ENCODE measurements at regions not wholly inside any gene's neighbourhood (a gene's known extent, or its start where the extent isn't known, plus 50 kb on each side); places are given as distances from the start of the nearest gene placed in this dataset.
"Not testable (repeated sequence)": the region's sequence is repeated elsewhere in the genome, so short reads cannot be mapped to it uniquely, and the experiment has no call there.

- H3K4me1 Mint-ChIP-seq (ENCODE audit: low read depth); intact Hi-C loops (cut with micrococcal nuclease): not testable (repeated sequence)
Measured at GRCh38 chr1:2959881-2960280, 61.4 kb upstream of the ACTRT2 start.

GRCh38 chr1:2961081-2961480, 60.2 kb upstream of the ACTRT2 start:
- Mint-ChIP-seq H3K4me3 (no peak overlapping the region), H3K36me3 (ENCODE audit: low read depth) (peaks cover 2% of the 10 kb centered on the region), H3K4me1 (ENCODE audit: low read depth) (peaks cover 3% of the 10 kb centered on the region), H3K27ac (no peak overlapping the region), H3K27me3 (peaks cover 2% of the 10 kb centered on the region), H3K9me3 (peaks cover 32% of the 10 kb centered on the region)
- intact Hi-C loops (cut with micrococcal nuclease) = no loop called here

More at GRCh38 chr1:2959881-2960280, 61.4 kb upstream of the ACTRT2 start:
- not testable (repeated sequence) for H3K4me3 Mint-ChIP-seq, H3K27ac Mint-ChIP-seq, H3K27me3 Mint-ChIP-seq
- peaks cover 10% of the 10 kb centered on the region for H3K36me3 Mint-ChIP-seq (ENCODE audit: low read depth)
- peaks cover 43% of the 10 kb centered on the region for H3K9me3 Mint-ChIP-seq

GRCh38 chr1:2961661-2962060, 59.6 kb upstream of the ACTRT2 start:
- H3K27me3 Mint-ChIP-seq = peaks cover 2% of the 10 kb centered on the region
- H3K27ac Mint-ChIP-seq = no peak overlapping the region
- H3K36me3 Mint-ChIP-seq (ENCODE audit: low read depth) = no peaks in the 10 kb centered on the region
- H3K4me1 Mint-ChIP-seq (ENCODE audit: low read depth) = no peaks in the 10 kb centered on the region
- intact Hi-C loops (cut with micrococcal nuclease) = no loop called here
- no peak overlapping the region for H3K4me3 Mint-ChIP-seq
- H3K9me3 Mint-ChIP-seq = peaks cover 26% of the 10 kb centered on the region

- no peaks in the 10 kb centered on the region for H3K36me3 Mint-ChIP-seq (ENCODE audit: low read depth)
- H3K9me3 Mint-ChIP-seq = peaks cover 24% of the 10 kb centered on the region
- intact Hi-C loops (cut with micrococcal nuclease) = no loop called here
- no peak overlapping the region for H3K4me3 Mint-ChIP-seq
- H3K27ac Mint-ChIP-seq = no peak overlapping the region
- peaks cover 2% of the 10 kb centered on the region for H3K27me3 Mint-ChIP-seq
- H3K4me1 Mint-ChIP-seq (ENCODE audit: low read depth) = no peaks in the 10 kb centered on the region
Measured at GRCh38 chr1:2962061-2962460, 59.2 kb upstream of the ACTRT2 start.

- Mint-ChIP-seq H3K4me3 (no peak overlapping the region), H3K4me1 (ENCODE audit: low read depth) (no peaks in the 10 kb centered on the region), H3K27me3 (peaks cover 2% of the 10 kb centered on the region), H3K36me3 (ENCODE audit: low read depth) (no peaks in the 10 kb centered on the region), H3K9me3 (peaks cover 20% of the 10 kb centered on the region), H3K27ac (no peak overlapping the region)
- intact Hi-C loops (cut with micrococcal nuclease) = no loop called here
Measured at GRCh38 chr1:2962541-2962940, 58.7 kb upstream of the ACTRT2 start.

- Mint-ChIP-seq H3K27me3 (peaks cover 2% of the 10 kb centered on the region), H3K9me3 (peaks cover 16% of the 10 kb centered on the region), H3K27ac (no peak overlapping the region), H3K4me1 (ENCODE audit: low read depth) (no peaks in the 10 kb centered on the region), H3K36me3 (ENCODE audit: low read depth) (no peaks in the 10 kb centered on the region), H3K4me3 (no peak overlapping the region)
- intact Hi-C loops (cut with micrococcal nuclease) = no loop called here
Measured at GRCh38 chr1:2962946-2963345, 58.3 kb upstream of the ACTRT2 start.

- Mint-ChIP-seq H3K4me3 (no peak overlapping the region), H3K36me3 (ENCODE audit: low read depth) (no peaks in the 10 kb centered on the region), H3K4me1 (ENCODE audit: low read depth) (no peaks in the 10 kb centered on the region), H3K9me3 (no peaks in the 10 kb centered on the region), H3K27me3 (peaks cover 4% of the 10 kb centered on the region), H3K27ac (no peak overlapping the region)
- intact Hi-C loops (cut with micrococcal nuclease) = no loop called here
Measured at GRCh38 chr1:2965676-2966075, 55.6 kb upstream of the ACTRT2 start.

GRCh38 chr1:2966449-2967328, 54.6 kb upstream of the ACTRT2 start:
- H3K27me3 Mint-ChIP-seq = peaks cover 4% of the 10 kb centered on the region
- intact Hi-C loops (cut with micrococcal nuclease) = no loop called here
- H3K9me3 Mint-ChIP-seq = no peaks in the 10 kb centered on the region
- H3K4me3 Mint-ChIP-seq = no peak overlapping the region
- H3K27ac Mint-ChIP-seq = no peak overlapping the region
- H3K4me1 Mint-ChIP-seq (ENCODE audit: low read depth) = no peaks in the 10 kb centered on the region
- no peaks in the 10 kb centered on the region for H3K36me3 Mint-ChIP-seq (ENCODE audit: low read depth)

GRCh38 chr1:2967329-2967725, 53.9 kb upstream of the ACTRT2 start:
- no peaks in the 10 kb centered on the region for H3K9me3 Mint-ChIP-seq
- no peaks in the 10 kb centered on the region for H3K36me3 Mint-ChIP-seq (ENCODE audit: low read depth)
- H3K4me1 Mint-ChIP-seq (ENCODE audit: low read depth) = no peaks in the 10 kb centered on the region
- intact Hi-C loops (cut with micrococcal nuclease) = no loop called here
- H3K27me3 Mint-ChIP-seq = peaks cover 4% of the 10 kb centered on the region
- no peak overlapping the region for H3K27ac Mint-ChIP-seq
- H3K4me3 Mint-ChIP-seq = no peak overlapping the region

- Mint-ChIP-seq H3K27me3 (peaks cover 8% of the 10 kb centered on the region), H3K9me3 (no peaks in the 10 kb centered on the region), H3K27ac (no peak overlapping the region), H3K4me3 (no peak overlapping the region), H3K36me3 (ENCODE audit: low read depth) (no peaks in the 10 kb centered on the region), H3K4me1 (ENCODE audit: low read depth) (no peaks in the 10 kb centered on the region)
- intact Hi-C loops (cut with micrococcal nuclease) = no loop called here
Measured at GRCh38 chr1:2967881-2968280, 53.4 kb upstream of the ACTRT2 start.

DNA sequence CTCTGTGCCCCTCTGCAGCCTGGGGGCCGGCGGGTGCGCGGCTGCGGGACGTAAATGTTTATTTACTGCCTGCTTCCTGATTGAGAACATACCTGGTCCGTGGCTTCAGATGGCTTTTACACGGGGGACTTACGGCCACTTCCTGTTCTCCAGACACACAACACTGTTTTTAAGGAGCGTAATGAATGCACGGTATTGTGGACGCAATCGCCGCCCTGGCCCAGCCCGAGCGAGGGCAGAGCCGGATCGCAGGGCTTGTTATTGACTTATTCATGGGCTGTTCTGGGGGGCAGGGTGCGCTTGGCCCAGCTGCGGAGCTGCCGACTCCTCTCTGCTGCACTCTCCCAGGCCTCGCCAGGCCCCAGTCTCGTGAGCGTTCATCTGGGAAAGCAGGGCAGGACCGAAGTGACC, 52.8 kb upstream of the ACTRT2 start:
- no peaks in the 10 kb centered on the region for H3K36me3 Mint-ChIP-seq (ENCODE audit: low read depth)
- peaks cover 12% of the 10 kb centered on the region for H3K27me3 Mint-ChIP-seq
- no peaks in the 10 kb centered on the region for H3K9me3 Mint-ChIP-seq
- no peak overlapping the region for H3K27ac Mint-ChIP-seq
- H3K4me3 Mint-ChIP-seq = no peak overlapping the region
- H3K4me1 Mint-ChIP-seq (ENCODE audit: low read depth) = no peaks in the 10 kb centered on the region
- intact Hi-C loops (cut with micrococcal nuclease) = no loop called here

- Mint-ChIP-seq H3K4me3 (no peak overlapping the region), H3K36me3 (ENCODE audit: low read depth) (no peaks in the 10 kb centered on the region), H3K27ac (no peak overlapping the region), H3K9me3 (no peaks in the 10 kb centered on the region), H3K27me3 (peaks cover 16% of the 10 kb centered on the region), H3K4me1 (ENCODE audit: low read depth) (no peaks in the 10 kb centered on the region)
- intact Hi-C loops (cut with micrococcal nuclease) = no loop called here
Measured at GRCh38 chr1:2969011-2969844, 52.0 kb upstream of the ACTRT2 start.

DNA sequence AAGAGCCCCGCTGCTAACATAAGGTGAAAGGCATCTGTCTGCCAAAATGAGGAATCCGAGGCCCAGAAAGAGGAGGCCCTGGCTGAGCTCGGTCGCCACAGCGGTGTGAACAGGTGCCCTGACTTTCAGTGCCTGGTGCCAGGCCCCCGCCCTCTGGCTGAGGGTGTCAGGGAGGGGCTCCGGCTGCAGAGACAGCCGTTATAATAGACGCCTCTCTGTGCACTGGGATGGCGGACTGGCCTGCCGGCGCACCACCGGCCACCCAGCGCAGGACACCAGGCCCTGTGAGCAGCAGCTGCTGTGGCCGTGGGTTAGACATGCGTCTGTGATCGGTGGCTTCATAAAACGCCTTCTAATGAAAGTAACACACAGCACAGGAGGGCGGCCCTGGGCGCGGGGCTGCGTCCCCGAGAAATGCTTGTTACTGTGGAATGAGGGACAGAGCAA, 51.4 kb upstream of the ACTRT2 start:
- Mint-ChIP-seq H3K27me3 (peaks cover 17% of the 10 kb centered on the region), H3K9me3 (no peaks in the 10 kb centered on the region), H3K27ac (no peak overlapping the region), H3K4me1 (ENCODE audit: low read depth) (no peaks in the 10 kb centered on the region), H3K36me3 (ENCODE audit: low read depth) (no peaks in the 10 kb centered on the region), H3K4me3 (no peak overlapping the region)
- intact Hi-C loops (cut with micrococcal nuclease) = no loop called here

DNA sequence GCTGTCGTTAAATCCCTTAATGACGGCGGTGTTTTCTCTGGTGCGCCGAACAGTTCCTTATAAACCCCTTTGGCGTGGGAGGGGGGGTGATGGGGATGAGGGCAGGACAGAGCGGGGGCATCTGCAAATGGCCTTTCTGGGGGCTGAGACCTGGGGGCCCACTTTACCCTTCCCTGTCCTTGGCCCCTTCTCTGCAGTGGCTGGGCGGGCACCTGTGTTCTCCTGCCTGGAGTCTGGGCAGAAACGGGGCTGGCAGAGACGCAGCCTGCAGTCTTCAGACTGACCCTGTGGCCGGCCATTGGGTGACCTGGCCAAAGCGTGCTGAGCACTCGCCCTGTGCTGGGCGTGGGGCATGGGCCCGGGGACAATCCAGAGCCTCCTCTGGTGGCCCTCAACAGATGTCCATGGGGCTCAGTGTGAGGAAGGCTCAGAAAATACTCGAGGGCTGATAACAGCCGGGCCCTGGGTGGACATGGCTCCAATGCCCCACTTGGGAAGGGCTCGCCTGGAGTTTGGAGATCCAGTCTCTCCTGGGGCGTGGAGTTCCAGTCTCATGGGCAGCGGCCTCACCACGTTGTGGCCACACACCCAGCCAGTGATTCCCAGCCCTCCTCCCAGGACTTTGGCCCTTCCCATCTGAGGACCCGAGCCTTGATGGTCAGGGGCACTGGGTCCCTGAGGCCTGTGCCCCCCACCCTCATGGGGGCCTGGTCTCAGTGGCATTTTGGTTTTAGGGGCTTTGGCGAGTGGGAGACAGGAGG, 50.8 kb upstream of the ACTRT2 start:
- H3K27me3 Mint-ChIP-seq = peaks cover 18% of the 10 kb centered on the region
- H3K4me1 Mint-ChIP-seq (ENCODE audit: low read depth) = no peaks in the 10 kb centered on the region
- intact Hi-C loops (cut with micrococcal nuclease) = no loop called here
- no peak overlapping the region for H3K4me3 Mint-ChIP-seq
- H3K9me3 Mint-ChIP-seq = no peaks in the 10 kb centered on the region
- no peak overlapping the region for H3K27ac Mint-ChIP-seq
- H3K36me3 Mint-ChIP-seq (ENCODE audit: low read depth) = no peaks in the 10 kb centered on the region
